Hematopoietic multipotent progenitor cell treated with erythropoietin and hydrocortisone succinate and interleukin-3 and kit ligand, for 4 days (in vitro differentiated cells): ENCODE measurements at regions not wholly inside any gene's neighbourhood (a gene's known extent, or its start where the extent isn't known, plus 50 kb on each side); places are given as distances from the start of the nearest gene placed in this dataset.

Experiments used
- DNase-seq: peaks from one replicate; pipeline ENCODE4 v3.0.0-alpha.2; 2015

GRCh38 chr15:70420948-70421482 is 323.3 kb upstream of the TLE3 start:
- DNase-seq, result no peak

GRCh38 chr15:70420086-70420947 is 322.6 kb upstream of the TLE3 start:
- no peak for DNase-seq

GRCh38 chr15:70418943-70419342 is 321.2 kb upstream of the TLE3 start:
- no peak for DNase-seq

- DNase-seq, result no peak
These were observed 319.8 kb upstream of the TLE3 start for GRCh38 chr15:70417535-70417934.

GRCh38 chr15:70416829-70417228 is 319.1 kb upstream of the TLE3 start:
- DNase-seq, result no peak

- DNase-seq, result no peak
These were observed 317.7 kb upstream of the TLE3 start for GRCh38 chr15:70415398-70415797.

- DNase-seq, result no peak
These were observed 316.9 kb upstream of the TLE3 start for GRCh38 chr15:70414626-70415025.

- DNase-seq, result no peak
These were observed 315.1 kb upstream of the TLE3 start for GRCh38 chr15:70412794-70413193.

- DNase-seq, result no peak
These were observed 313.6 kb upstream of the TLE3 start for GRCh38 chr15:70411143-70411863.

GRCh38 chr15:70410371-70410985 is 312.8 kb upstream of the TLE3 start:
- no peak for DNase-seq

- DNase-seq, result no peak
These were observed 311.7 kb upstream of the TLE3 start for GRCh38 chr15:70409388-70409787.

- DNase-seq, result no peak
These were observed 310.2 kb upstream of the TLE3 start for GRCh38 chr15:70407955-70408354.

GRCh38 chr15:70407336-70407670 is 309.6 kb upstream of the TLE3 start:
- DNase-seq, result no peak

GRCh38 chr15:70406617-70407335 is 309.1 kb upstream of the TLE3 start:
- DNase-seq, result no peak

GRCh38 chr15:70401709-70402108 is 304.0 kb upstream of the TLE3 start:
- no peak for DNase-seq

GRCh38 chr15:70400766-70401541 is 303.2 kb upstream of the TLE3 start:
- no peak for DNase-seq

- no peak for DNase-seq
These were observed 301.5 kb upstream of the TLE3 start for GRCh38 chr15:70399204-70399603.

GRCh38 chr15:70398694-70399093 is 301.0 kb upstream of the TLE3 start:
- DNase-seq, result no peak

GRCh38 chr15:70396807-70397206 is 299.1 kb upstream of the TLE3 start:
- no peak for DNase-seq

GRCh38 chr15:70395164-70395563 is 297.4 kb upstream of the TLE3 start:
- DNase-seq, result no peak

GRCh38 chr15:70390723-70391122 is 293.0 kb upstream of the TLE3 start:
- no peak for DNase-seq

GRCh38 chr15:70387993-70388392 is 290.3 kb upstream of the TLE3 start:
- no peak for DNase-seq
